Neural cell (in vitro differentiated cells): ENCODE measurements at regions not wholly inside any gene's neighbourhood (a gene's known extent, or its start where the extent isn't known, plus 50 kb on each side); places are given as distances from the start of the nearest gene placed in this dataset.

Experiments used
- H2AFZ ChIP-seq: fragments of 200-600, 300-800 bp; sonication (generic), shearing (Covaris generic); 2 replicates; pipeline ENCODE4 v1.6.0; 2014; ENCODE audit warnings: low read depth, mild to moderate bottlenecking, antibody characterized with exemption, low read length, moderate library complexity
- H3F3A ChIP-seq: fragments of 200-600 bp; shearing (Covaris generic); 2 replicates; pipeline ENCODE4 v1.6.1; 2016; ENCODE audit warnings: mild to moderate bottlenecking, moderate library complexity, mixed read lengths, antibody characterized with exemption, low read length; ENCODE audit not compliant: insufficient read depth, poor library complexity, severe bottlenecking
- H3K27ac ChIP-seq: fragments of 200-600, 300-800 bp; sonication (generic), shearing (Covaris generic); 2 replicates; pipeline ENCODE4 v1.5.1; 2014; ENCODE audit warnings: mild to moderate bottlenecking, low read length, moderate library complexity
- H3K27me3 ChIP-seq: fragments of 300-800, 200-600 bp; sonication (generic), shearing (Covaris generic); 2 replicates; pipeline ENCODE4 v1.6.0; 2014; ENCODE audit warnings: mild to moderate bottlenecking, low read depth, low read length, moderate library complexity; ENCODE audit not compliant: insufficient read depth
- H3K36me3 ChIP-seq: fragments of 300-800, 200-600 bp; sonication (generic), shearing (Covaris generic); 2 replicates; pipeline ENCODE4 v1.5.1; 2014; ENCODE audit warnings: mild to moderate bottlenecking, antibody characterized with exemption, low read length, moderate library complexity; ENCODE audit not compliant: insufficient read depth
- H3K4me2 ChIP-seq: fragments of 300-800, 200-600 bp; sonication (generic), shearing (Covaris generic); 2 replicates; pipeline ENCODE4 v1.6.0; 2014; ENCODE audit warnings: mild to moderate bottlenecking, low read length
- H3K4me3 ChIP-seq: fragments of 300-800, 200-600 bp; sonication (generic), shearing (Covaris generic); 2 replicates; pipeline ENCODE4 v1.5.1; 2014; ENCODE audit warnings: mild to moderate bottlenecking, low read length, moderate library complexity
- H3K79me2 ChIP-seq: fragments of 200-600 bp; shearing (Covaris generic); replicated peaks from 2 replicates; pipeline ENCODE4 v1.6.0; 2014; ENCODE audit warnings: mild to moderate bottlenecking, low read length, moderate library complexity; ENCODE audit not compliant: insufficient read depth
- H3K9ac ChIP-seq: fragments of 300-800, 200-600 bp; sonication (generic), shearing (Covaris generic); 2 replicates; pipeline ENCODE4 v1.6.1; 2016; ENCODE audit warnings: mild to moderate bottlenecking, low read length, mixed read lengths
- H3K9me2 ChIP-seq: fragments of 200-600 bp; shearing (Covaris generic); 2 replicates; pipeline ENCODE4 v1.6.1; 2016; ENCODE audit warnings: mild to moderate bottlenecking, low read length, mixed read lengths; ENCODE audit not compliant: insufficient read depth
- H3K9me3 ChIP-seq: fragments of 200-600, 300-800 bp; sonication (generic), shearing (Covaris generic); 2 replicates; pipeline ENCODE4 v1.6.1; 2016; ENCODE audit warnings: mild to moderate bottlenecking, mixed run types, low read length, moderate library complexity, mixed read lengths
- H4K20me1 ChIP-seq: fragments of 200-600 bp; shearing (Covaris generic); 2 replicates; pipeline ENCODE4 v1.6.1; 2016; ENCODE audit warnings: mild to moderate bottlenecking, mixed run types; ENCODE audit not compliant: insufficient read depth
- CTCF ChIP-seq: fragments of 450-650 bp; IDR thresholded peaks from 2 replicates; pipeline ENCODE4 v1.5.1; 2014; ENCODE audit warnings: antibody characterized with exemption, mild to moderate bottlenecking, moderate library complexity; ENCODE audit not compliant: poor library complexity, severe bottlenecking
- EP300 ChIP-seq: fragments of 450-650 bp; conservative IDR thresholded peaks from 2 replicates; pipeline ENCODE4 v1.6.1; 2014; ENCODE audit warnings: antibody characterized with exemption, mild to moderate bottlenecking, moderate library complexity; ENCODE audit not compliant: poor library complexity, severe bottlenecking
- EZH2 ChIP-seq: fragments of 200-600, 300-800 bp; shearing (Covaris generic), sonication (generic); IDR thresholded peaks from 2 replicates; pipeline ENCODE4 v1.6.1; 2014; ENCODE audit warnings: antibody characterized with exemption, low read length, borderline replicate concordance, mild to moderate bottlenecking; ENCODE audit not compliant: insufficient read depth, poor library complexity, severe bottlenecking
- MXI1 ChIP-seq: fragments of 450-650 bp; conservative IDR thresholded peaks from 2 replicates; pipeline ENCODE4 v1.6.1; 2014; ENCODE audit warnings: antibody characterized with exemption, mild to moderate bottlenecking; ENCODE audit not compliant: poor library complexity, severe bottlenecking
- POLR2AphosphoS5 ChIP-seq: IDR thresholded peaks from 2 replicates; pipeline ENCODE4 v1.6.1; 2012
- RAD21 ChIP-seq: fragments of 450-650 bp; conservative IDR thresholded peaks from 2 replicates; pipeline ENCODE4 v1.6.1; 2014; ENCODE audit warnings: antibody characterized with exemption, mild to moderate bottlenecking, moderate library complexity
- SMC3 ChIP-seq: fragments of 450-650 bp; conservative IDR thresholded peaks from 2 replicates; pipeline ENCODE4 v1.6.1; 2014; ENCODE audit warnings: antibody characterized with exemption, mild to moderate bottlenecking, moderate library complexity; ENCODE audit not compliant: poor library complexity
- TAF1 ChIP-seq: IDR thresholded peaks from 2 replicates; pipeline ENCODE4 v1.6.1; 2012; ENCODE audit warnings: low read depth
- TF ChIP-seq, protein P1 (sequence below): IDR thresholded peaks from 2 replicates; pipeline ENCODE4 v1.6.1; 2012; ENCODE audit warnings: borderline replicate concordance

- Histone ChIP-seq H3K9me3 (no peaks in the 10 kb centered on the region), H3K27ac (no peak overlapping the region), H4K20me1 (no peaks in the 10 kb centered on the region), H3K79me2 (no peaks in the 10 kb centered on the region), H3K36me3 (no peaks in the 10 kb centered on the region), H3K4me3 (no peak overlapping the region), H3K4me2 (no peak overlapping the region), H2AFZ (no peak overlapping the region), H3K27me3 (no peaks in the 10 kb centered on the region), H3K9ac (no peak overlapping the region), H3K9me2 (no peaks in the 10 kb centered on the region), H3F3A (no peaks in the 10 kb centered on the region)
- no peak for TF ChIP-seq SMC3
- no peak for TF ChIP-seq POLR2AphosphoS5
- no peak for TF ChIP-seq MXI1
- no peak for TF ChIP-seq TAF1
- TF ChIP-seq, protein P1, sequence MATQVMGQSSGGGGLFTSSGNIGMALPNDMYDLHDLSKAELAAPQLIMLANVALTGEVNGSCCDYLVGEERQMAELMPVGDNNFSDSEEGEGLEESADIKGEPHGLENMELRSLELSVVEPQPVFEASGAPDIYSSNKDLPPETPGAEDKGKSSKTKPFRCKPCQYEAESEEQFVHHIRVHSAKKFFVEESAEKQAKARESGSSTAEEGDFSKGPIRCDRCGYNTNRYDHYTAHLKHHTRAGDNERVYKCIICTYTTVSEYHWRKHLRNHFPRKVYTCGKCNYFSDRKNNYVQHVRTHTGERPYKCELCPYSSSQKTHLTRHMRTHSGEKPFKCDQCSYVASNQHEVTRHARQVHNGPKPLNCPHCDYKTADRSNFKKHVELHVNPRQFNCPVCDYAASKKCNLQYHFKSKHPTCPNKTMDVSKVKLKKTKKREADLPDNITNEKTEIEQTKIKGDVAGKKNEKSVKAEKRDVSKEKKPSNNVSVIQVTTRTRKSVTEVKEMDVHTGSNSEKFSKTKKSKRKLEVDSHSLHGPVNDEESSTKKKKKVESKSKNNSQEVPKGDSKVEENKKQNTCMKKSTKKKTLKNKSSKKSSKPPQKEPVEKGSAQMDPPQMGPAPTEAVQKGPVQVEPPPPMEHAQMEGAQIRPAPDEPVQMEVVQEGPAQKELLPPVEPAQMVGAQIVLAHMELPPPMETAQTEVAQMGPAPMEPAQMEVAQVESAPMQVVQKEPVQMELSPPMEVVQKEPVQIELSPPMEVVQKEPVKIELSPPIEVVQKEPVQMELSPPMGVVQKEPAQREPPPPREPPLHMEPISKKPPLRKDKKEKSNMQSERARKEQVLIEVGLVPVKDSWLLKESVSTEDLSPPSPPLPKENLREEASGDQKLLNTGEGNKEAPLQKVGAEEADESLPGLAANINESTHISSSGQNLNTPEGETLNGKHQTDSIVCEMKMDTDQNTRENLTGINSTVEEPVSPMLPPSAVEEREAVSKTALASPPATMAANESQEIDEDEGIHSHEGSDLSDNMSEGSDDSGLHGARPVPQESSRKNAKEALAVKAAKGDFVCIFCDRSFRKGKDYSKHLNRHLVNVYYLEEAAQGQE, result no peak
- no peak for TF ChIP-seq RAD21
- no peak for TF ChIP-seq CTCF
- no peak for TF ChIP-seq EZH2
- no peak for TF ChIP-seq EP300
Measured at GRCh38 chr2:176518823-176519222, 249.6 kb downstream of the MTX2 start.

DNA sequence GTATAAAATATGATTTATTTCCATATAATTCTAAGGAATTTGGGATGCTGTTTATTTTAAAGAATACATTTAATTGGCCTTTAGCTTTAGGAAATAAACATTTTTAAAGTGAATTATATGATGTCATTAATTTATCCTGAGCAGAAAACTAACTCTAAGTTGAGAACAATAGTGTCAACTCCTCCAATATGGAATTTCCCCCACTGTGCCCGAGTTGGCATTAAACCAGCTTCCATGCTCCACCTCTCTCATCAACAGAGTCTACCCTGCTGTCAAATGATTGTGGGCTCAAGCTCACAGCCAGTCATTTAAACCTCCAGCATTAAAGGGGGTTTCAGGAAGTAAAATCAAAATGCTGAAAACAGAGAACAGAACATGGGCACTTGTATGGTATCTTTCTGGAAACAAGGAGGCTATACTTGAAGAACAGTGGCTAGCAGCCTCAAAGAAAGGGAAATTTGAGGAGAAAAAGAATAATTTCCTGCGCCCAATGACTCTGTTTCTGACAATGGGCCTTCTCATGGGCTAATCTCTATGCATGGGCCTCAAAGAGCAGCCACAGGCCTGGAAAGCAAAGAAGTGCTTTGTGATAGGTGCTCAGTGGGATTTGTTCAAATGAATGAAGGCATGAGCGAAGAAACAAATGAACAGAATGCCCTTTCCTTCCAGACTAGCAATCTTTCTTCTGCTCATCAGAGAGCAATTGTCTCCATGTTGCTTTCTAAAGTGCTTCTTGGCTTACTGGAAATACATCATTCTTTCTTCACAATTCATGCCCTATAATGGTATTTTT lies 252.8 kb downstream of the MTX2 start:
- no peak overlapping the region for H3K27ac ChIP-seq
- no peaks in the 10 kb centered on the region for H3F3A ChIP-seq
- no peaks in the 10 kb centered on the region for H3K79me2 ChIP-seq
- H4K20me1 ChIP-seq, result no peaks in the 10 kb centered on the region
- TF ChIP-seq CTCF (no peak), MXI1 (no peak), POLR2AphosphoS5 (no peak), EZH2 (no peak), EP300 (no peak), TAF1 (no peak), SMC3 (no peak), RAD21 (no peak)
- TF ChIP-seq, protein P1, result no peak
- H3K4me2 ChIP-seq, result no peak overlapping the region
- no peaks in the 10 kb centered on the region for H3K9me3 ChIP-seq
- no peak overlapping the region for H3K9ac ChIP-seq
- no peaks in the 10 kb centered on the region for H3K36me3 ChIP-seq
- H3K27me3 ChIP-seq, result no peaks in the 10 kb centered on the region
- no peak overlapping the region for H2AFZ ChIP-seq
- H3K4me3 ChIP-seq, result no peak overlapping the region
- no peaks in the 10 kb centered on the region for H3K9me2 ChIP-seq
